ENCODE measurements at regions not wholly inside any gene's neighbourhood (a gene's known extent, or its start where the extent isn't known, plus 50 kb on each side); places are given as distances from the start of the nearest gene placed in this dataset.
A peak's percentile ranks its signal among the peaks of the same experiment; 100 is the strongest.

GRCh38 chrX:25204182-25204581 is 188.4 kb upstream of the ARX start:
- no peak for TF ChIP-seq CTCF (conservative IDR thresholded peaks at IDR 0.05)
- no peaks in the 10 kb centered on the region for H3K4me1 Mint-ChIP-seq (ENCODE audit: unreplicated experiment)
- DNase-seq (ENCODE audit: extremely low spot score, unreplicated experiment): no peak
- H3K4me3 Mint-ChIP-seq: no peak overlapping the region
- no peaks in the 10 kb centered on the region for H3K9me3 Mint-ChIP-seq
- no peaks in the 10 kb centered on the region for H3K27me3 Mint-ChIP-seq
- H3K27ac Mint-ChIP-seq: no peak overlapping the region
- H3K36me3 Mint-ChIP-seq: no peaks in the 10 kb centered on the region

GRCh38 chrX:25202827-25203226 is 187.1 kb upstream of the ARX start:
- Mint-ChIP-seq H3K36me3 (no peaks in the 10 kb centered on the region), H3K4me3 (no peak overlapping the region), H3K27ac (no peak overlapping the region), H3K27me3 (no peaks in the 10 kb centered on the region), H3K9me3 (no peaks in the 10 kb centered on the region), H3K4me1 (ENCODE audit: unreplicated experiment) (no peaks in the 10 kb centered on the region)
- TF ChIP-seq CTCF (conservative IDR thresholded peaks at IDR 0.05): no peak
- no peak for DNase-seq (ENCODE audit: extremely low spot score, unreplicated experiment)

GRCh38 chrX:25198891-25199290 is 183.1 kb upstream of the ARX start:
- TF ChIP-seq CTCF (conservative IDR thresholded peaks at IDR 0.05): no peak
- H3K4me1 Mint-ChIP-seq (ENCODE audit: unreplicated experiment): no peaks in the 10 kb centered on the region
- H3K36me3 Mint-ChIP-seq: no peaks in the 10 kb centered on the region
- no peak overlapping the region for H3K4me3 Mint-ChIP-seq
- H3K27me3 Mint-ChIP-seq: no peaks in the 10 kb centered on the region
- no peaks in the 10 kb centered on the region for H3K9me3 Mint-ChIP-seq
- no peak overlapping the region for H3K27ac Mint-ChIP-seq
- no peak for DNase-seq (ENCODE audit: extremely low spot score, unreplicated experiment)

- Mint-ChIP-seq H3K4me3 (no peak overlapping the region), H3K4me1 (ENCODE audit: unreplicated experiment) (no peaks in the 10 kb centered on the region), H3K27me3 (no peaks in the 10 kb centered on the region), H3K27ac (no peak overlapping the region), H3K9me3 (no peaks in the 10 kb centered on the region), H3K36me3 (no peaks in the 10 kb centered on the region)
- no peak for DNase-seq (ENCODE audit: extremely low spot score, unreplicated experiment)
- no peak for TF ChIP-seq CTCF (conservative IDR thresholded peaks at IDR 0.05)
Measured at GRCh38 chrX:25198253-25198652, 182.5 kb upstream of the ARX start.

- H3K27me3 Mint-ChIP-seq: no peaks in the 10 kb centered on the region
- no peaks in the 10 kb centered on the region for H3K9me3 Mint-ChIP-seq
- H3K4me3 Mint-ChIP-seq: no peak overlapping the region
- DNase-seq (ENCODE audit: extremely low spot score, unreplicated experiment): no peak
- no peak overlapping the region for H3K27ac Mint-ChIP-seq
- no peak for TF ChIP-seq CTCF (conservative IDR thresholded peaks at IDR 0.05)
- no peaks in the 10 kb centered on the region for H3K4me1 Mint-ChIP-seq (ENCODE audit: unreplicated experiment)
- no peaks in the 10 kb centered on the region for H3K36me3 Mint-ChIP-seq
Measured at GRCh38 chrX:25196221-25196620, 180.5 kb upstream of the ARX start.

GRCh38 chrX:25191403-25191802 is 175.6 kb upstream of the ARX start:
- Mint-ChIP-seq H3K27me3 (no peaks in the 10 kb centered on the region), H3K4me1 (ENCODE audit: unreplicated experiment) (no peaks in the 10 kb centered on the region), H3K9me3 (peaks cover 4% of the 10 kb centered on the region), H3K36me3 (no peaks in the 10 kb centered on the region), H3K27ac (no peak overlapping the region), H3K4me3 (no peak overlapping the region)
- no peak for DNase-seq (ENCODE audit: extremely low spot score, unreplicated experiment)
- peak; percentile 60 for TF ChIP-seq CTCF (conservative IDR thresholded peaks at IDR 0.05)

Measured in type B pancreatic cell (in vitro differentiated cells).